BLaER1 (cell line): ENCODE measurements at regions not wholly inside any gene's neighbourhood (a gene's known extent, or its start where the extent isn't known, plus 50 kb on each side); places are given as distances from the start of the nearest gene placed in this dataset.
A peak's percentile ranks its signal among the peaks of the same experiment; 100 is the strongest.

Experiments used
- H3K27ac ChIP-seq: shearing (Covaris generic); formaldehyde crosslinking; 2 replicates; pipeline ENCODE4 v1.8.1; 2022
- H3K27me3 ChIP-seq: shearing (Covaris generic); formaldehyde crosslinking; 2 replicates; pipeline ENCODE4 v1.8.1; 2022
- H3K36me3 ChIP-seq: shearing (Covaris generic); formaldehyde crosslinking; 2 replicates; pipeline ENCODE4 v1.8.1; 2022
- H3K4me1 ChIP-seq: shearing (Covaris generic); formaldehyde crosslinking; 2 replicates; pipeline ENCODE4 v1.8.1; 2022
- H3K4me2 ChIP-seq: shearing (Covaris generic); formaldehyde crosslinking; 2 replicates; pipeline ENCODE4 v1.8.1; 2022
- H3K4me3 ChIP-seq: shearing (Covaris generic); formaldehyde crosslinking; 2 replicates; pipeline ENCODE4 v1.8.1; 2022
- H3K9ac ChIP-seq: shearing (Covaris generic); formaldehyde crosslinking; 2 replicates; pipeline ENCODE4 v1.8.1; 2022
- H3K9me3 ChIP-seq: shearing (Covaris generic); formaldehyde crosslinking; 2 replicates; pipeline ENCODE4 v1.8.1; 2022
- H4K20me1 ChIP-seq: shearing (Covaris generic); formaldehyde crosslinking; 2 replicates; pipeline ENCODE4 v1.8.1; 2022
- Cebpa-rat ChIP-seq: shearing (Covaris generic); IDR thresholded peaks from 2 replicates; pipeline ENCODE4 v1.8.1; 2022

DNA sequence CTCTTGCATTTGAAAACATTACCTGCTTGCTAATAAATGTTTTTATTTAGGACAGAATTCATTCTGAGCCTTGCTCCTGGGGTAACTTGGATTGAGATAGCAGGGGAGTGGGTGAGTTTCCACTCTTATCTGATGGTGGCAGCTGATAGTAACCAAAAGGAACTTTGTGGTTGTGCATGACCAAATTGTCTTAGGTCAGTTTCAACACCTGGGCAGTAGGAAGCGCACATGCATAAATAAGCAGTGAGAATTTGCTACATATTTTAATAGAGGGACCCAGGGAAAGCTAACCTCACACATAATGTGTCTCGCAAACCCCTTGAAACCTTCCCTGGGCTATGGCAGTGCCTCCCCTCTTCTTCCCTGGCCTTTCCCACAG is 65.4 kb upstream of the XCR1 start:
- peaks cover 57% of the 10 kb centered on the region for H3K4me1 ChIP-seq
- no peaks in the 10 kb centered on the region for H3K27me3 ChIP-seq
- no peaks in the 10 kb centered on the region for H4K20me1 ChIP-seq
- H3K36me3 ChIP-seq: no peaks in the 10 kb centered on the region
- H3K27ac ChIP-seq: peak overlapping the region; percentile 43; the same call in 1 of the 2 replicates
- TF ChIP-seq Cebpa-rat: no peak
- peak overlapping the region; percentile 71 for H3K4me2 ChIP-seq
- H3K9ac ChIP-seq: no peak overlapping the region
- no peak overlapping the region for H3K4me3 ChIP-seq
- no peaks in the 10 kb centered on the region for H3K9me3 ChIP-seq

DNA sequence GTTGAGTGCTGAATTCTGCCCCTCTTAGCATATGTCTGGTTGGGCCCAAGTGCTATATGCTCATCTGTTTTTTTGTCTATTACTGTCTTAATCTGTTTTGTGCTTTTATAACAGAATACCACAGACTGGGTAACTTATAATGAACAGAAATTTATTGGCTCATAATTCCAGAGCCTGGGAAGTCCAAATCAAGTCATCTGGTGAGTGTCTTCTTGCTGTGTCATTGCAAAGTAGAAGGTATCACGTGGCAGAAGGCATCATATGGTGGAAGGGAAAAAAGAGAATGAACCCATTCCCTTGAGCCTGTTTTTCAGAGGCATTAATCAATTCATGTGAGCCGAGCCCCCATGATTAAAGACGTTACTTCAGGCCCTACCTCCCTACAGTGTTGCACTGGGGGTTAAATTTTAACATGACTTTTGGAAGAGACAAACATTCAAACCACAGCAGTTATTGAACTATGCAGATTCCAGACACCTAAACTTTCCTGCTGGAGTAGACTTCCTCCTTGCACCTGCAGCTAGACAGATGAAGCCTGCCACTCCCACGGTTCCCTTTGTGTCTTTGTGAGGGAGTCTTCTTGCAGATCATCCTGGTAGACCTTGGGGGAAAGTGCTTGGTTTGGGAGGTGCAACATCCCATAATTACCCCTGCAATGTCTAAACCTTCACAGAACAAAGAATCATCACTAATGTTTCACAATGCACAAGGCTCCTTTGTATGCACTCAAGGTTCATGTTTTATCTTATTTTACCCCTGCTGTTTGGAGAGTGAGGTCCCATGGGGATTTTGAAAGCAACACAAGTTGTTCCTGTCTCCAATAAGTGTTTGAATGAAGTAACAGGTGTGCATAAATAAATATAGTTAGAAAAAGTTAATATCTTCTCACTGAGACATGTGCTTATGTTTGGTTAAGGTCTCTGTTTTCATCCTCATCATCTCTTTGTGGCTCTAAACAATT is 64.7 kb upstream of the XCR1 start:
- no peak for TF ChIP-seq Cebpa-rat
- Histone ChIP-seq H3K4me3 (no peak overlapping the region), H3K27me3 (no peaks in the 10 kb centered on the region), H3K4me1 (peaks cover 52% of the 10 kb centered on the region), H3K27ac (no peak overlapping the region; the same call in 1 of the 2 replicates), H3K4me2 (peak overlapping the region; percentile 71), H3K9me3 (no peaks in the 10 kb centered on the region), H3K36me3 (no peaks in the 10 kb centered on the region), H3K9ac (no peak overlapping the region), H4K20me1 (no peaks in the 10 kb centered on the region)

DNA sequence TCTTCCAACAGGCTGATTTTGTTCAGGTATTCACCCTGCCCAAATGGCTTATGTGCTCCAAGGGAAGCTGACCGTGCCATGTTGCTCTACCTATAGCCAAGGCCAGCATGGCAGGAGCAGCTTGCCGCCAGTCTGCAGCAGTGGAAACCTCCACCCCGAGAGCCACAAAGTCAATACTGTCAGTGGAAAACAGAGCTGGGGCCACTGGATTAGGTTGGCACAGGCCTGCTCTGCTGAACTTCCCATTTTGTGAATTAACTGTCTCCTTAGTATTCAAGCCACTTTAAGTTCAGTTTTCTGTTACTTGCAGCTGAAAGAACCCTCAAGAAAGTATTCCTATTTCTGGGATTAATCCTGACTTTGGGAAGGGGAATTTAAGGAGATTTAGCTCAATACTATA is 63.8 kb upstream of the XCR1 start:
- no peaks in the 10 kb centered on the region for H4K20me1 ChIP-seq
- no peak for TF ChIP-seq Cebpa-rat
- no peak overlapping the region for H3K9ac ChIP-seq
- H3K4me2 ChIP-seq: peak overlapping the region; percentile 71; the same call in 1 of the 2 replicates
- no peaks in the 10 kb centered on the region for H3K9me3 ChIP-seq
- H3K36me3 ChIP-seq: no peaks in the 10 kb centered on the region
- H3K4me3 ChIP-seq: no peak overlapping the region
- H3K27ac ChIP-seq: no peak overlapping the region
- H3K27me3 ChIP-seq: no peaks in the 10 kb centered on the region
- peaks cover 52% of the 10 kb centered on the region for H3K4me1 ChIP-seq

DNA sequence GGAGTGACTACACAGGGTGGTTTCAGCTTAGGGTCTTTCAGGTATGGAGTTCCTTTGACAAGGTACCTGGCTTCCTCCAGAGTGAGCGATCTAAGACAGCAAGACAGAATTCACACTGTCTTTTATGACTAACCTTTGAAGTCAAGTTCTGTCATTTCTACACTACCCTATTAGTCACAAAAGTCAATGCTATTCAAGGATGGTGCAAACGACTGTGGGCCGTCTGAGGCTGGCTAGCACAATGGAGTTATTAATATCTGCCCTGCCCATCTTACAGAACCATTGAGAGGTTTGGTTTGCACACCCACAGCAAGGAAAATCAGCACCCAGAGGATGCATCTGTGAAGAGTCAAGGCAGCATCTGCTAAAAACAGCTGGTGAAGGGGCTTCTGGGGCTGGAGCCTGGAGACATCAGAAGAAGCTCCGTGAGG is 62.9 kb upstream of the XCR1 start:
- Histone ChIP-seq H3K4me3 (no peak overlapping the region), H3K4me1 (peaks cover 46% of the 10 kb centered on the region), H3K9ac (no peak overlapping the region), H3K36me3 (no peaks in the 10 kb centered on the region), H3K9me3 (no peaks in the 10 kb centered on the region), H3K4me2 (peak overlapping the region; percentile 42), H3K27ac (no peak overlapping the region), H3K27me3 (no peaks in the 10 kb centered on the region), H4K20me1 (no peaks in the 10 kb centered on the region)
- no peak for TF ChIP-seq Cebpa-rat

DNA sequence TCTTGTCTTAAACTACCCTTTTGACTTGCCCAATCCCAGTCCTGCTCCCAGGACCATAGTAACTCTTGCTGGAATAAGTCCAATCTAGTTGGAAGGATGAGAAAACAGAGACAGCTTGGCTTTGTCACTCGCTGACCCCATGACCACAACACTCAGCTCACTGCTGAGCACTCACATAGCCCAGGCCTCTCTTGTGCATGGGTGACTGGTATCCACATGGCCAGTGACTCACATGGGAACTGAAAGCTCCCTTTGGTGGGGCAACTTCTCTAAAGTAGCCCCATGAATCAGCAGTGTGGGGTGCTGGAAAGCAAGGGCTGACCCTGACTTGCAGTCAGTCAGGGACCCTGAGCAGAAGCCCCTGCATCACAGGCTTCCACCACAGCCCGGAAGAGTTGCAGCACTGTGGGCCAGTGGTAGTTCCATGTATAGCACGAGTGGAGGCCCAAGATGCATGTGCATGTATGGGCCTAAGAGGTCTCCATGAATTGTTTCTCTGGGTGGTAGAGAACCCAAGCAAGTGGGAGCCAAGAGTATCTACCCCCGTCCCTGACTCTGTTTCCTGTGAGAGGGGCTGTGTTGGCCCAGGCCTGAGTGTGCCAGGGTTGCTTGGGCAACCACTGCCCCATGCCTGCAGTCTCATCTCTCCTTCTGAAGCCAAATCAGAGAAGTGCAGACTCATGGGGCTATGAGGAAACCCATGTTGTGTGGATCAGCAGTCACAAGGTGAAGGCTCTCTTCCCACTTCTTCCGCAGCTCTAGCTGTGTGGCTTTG is 62.1 kb upstream of the XCR1 start:
- Histone ChIP-seq H4K20me1 (no peaks in the 10 kb centered on the region), H3K27ac (no peak overlapping the region), H3K4me1 (peaks cover 44% of the 10 kb centered on the region), H3K4me2 (no peak overlapping the region; the same call in 1 of the 2 replicates), H3K9me3 (no peaks in the 10 kb centered on the region), H3K9ac (no peak overlapping the region), H3K27me3 (no peaks in the 10 kb centered on the region), H3K4me3 (no peak overlapping the region), H3K36me3 (no peaks in the 10 kb centered on the region)
- TF ChIP-seq Cebpa-rat: no peak

DNA sequence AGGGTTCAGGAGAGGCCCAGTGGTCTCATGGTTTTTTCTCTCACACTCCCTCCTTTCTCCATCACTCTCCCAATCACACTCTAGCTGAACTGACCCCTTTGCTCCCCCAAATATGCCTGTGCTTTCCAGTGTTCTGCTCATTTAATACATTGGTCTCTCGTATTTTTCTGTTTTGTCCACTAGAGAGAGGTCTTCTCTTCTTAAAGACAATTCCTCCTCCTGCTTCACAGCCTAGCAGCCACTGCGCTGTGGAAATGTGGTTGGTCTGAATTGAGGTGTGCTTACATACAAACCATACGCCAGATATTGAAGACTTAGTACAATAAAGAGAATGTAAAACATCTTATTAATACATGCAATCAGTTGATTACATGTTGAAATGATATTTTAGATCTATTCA is 60.6 kb upstream of the XCR1 start:
- TF ChIP-seq Cebpa-rat: no peak
- Histone ChIP-seq H3K9me3 (no peaks in the 10 kb centered on the region), H3K4me3 (no peak overlapping the region), H3K4me2 (no peak overlapping the region), H3K27me3 (no peaks in the 10 kb centered on the region), H3K4me1 (peaks cover 35% of the 10 kb centered on the region), H3K27ac (no peak overlapping the region), H3K9ac (no peak overlapping the region), H4K20me1 (no peaks in the 10 kb centered on the region), H3K36me3 (no peaks in the 10 kb centered on the region)

DNA sequence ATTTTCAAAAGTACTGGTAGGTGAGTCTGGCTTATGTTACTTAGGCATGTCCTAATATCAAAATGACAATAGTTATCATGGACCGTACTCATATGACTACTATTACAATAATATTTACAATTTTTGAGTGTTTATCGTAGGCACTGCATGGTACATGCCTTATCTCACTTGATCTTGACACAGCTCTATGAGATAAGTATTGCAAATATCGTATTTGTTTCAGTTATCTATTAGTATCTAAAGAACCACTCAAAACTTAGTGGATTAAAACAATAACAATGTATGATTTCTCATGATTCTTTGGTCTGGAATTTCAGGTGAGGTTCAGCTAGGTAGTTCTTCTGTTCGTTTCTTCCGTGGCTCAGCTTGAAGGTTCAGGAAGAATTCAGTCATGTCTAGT is 59.7 kb upstream of the XCR1 start:
- no peaks in the 10 kb centered on the region for H3K27me3 ChIP-seq
- H4K20me1 ChIP-seq: no peaks in the 10 kb centered on the region
- TF ChIP-seq Cebpa-rat: no peak
- H3K9ac ChIP-seq: no peak overlapping the region
- H3K4me3 ChIP-seq: no peak overlapping the region
- H3K4me2 ChIP-seq: no peak overlapping the region
- no peaks in the 10 kb centered on the region for H3K9me3 ChIP-seq
- H3K4me1 ChIP-seq: peaks cover 27% of the 10 kb centered on the region
- no peaks in the 10 kb centered on the region for H3K36me3 ChIP-seq
- no peak overlapping the region for H3K27ac ChIP-seq

DNA sequence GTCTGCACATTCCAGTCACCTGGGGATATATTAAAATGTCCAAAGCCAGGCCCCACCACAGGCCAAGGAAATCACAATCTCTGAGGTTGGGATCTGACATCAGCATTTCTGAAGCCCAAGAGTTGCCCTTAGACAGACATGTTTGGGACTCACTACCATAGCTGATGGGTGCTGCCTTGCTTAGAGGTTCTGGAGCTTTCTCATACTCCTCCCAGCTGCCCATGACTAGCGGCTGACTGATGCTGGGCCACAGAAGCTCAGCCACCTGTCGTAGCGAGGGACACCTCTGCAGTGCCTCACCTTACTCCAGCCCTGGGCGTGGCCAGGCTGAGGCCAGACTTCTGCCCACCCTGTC is 58.8 kb upstream of the XCR1 start:
- TF ChIP-seq Cebpa-rat: no peak
- no peak overlapping the region for H3K9ac ChIP-seq
- H3K4me2 ChIP-seq: no peak overlapping the region
- H3K27me3 ChIP-seq: no peaks in the 10 kb centered on the region
- H3K9me3 ChIP-seq: no peaks in the 10 kb centered on the region
- H4K20me1 ChIP-seq: no peaks in the 10 kb centered on the region
- peaks cover 17% of the 10 kb centered on the region for H3K4me1 ChIP-seq
- no peak overlapping the region for H3K4me3 ChIP-seq
- no peak overlapping the region for H3K27ac ChIP-seq
- no peaks in the 10 kb centered on the region for H3K36me3 ChIP-seq

DNA sequence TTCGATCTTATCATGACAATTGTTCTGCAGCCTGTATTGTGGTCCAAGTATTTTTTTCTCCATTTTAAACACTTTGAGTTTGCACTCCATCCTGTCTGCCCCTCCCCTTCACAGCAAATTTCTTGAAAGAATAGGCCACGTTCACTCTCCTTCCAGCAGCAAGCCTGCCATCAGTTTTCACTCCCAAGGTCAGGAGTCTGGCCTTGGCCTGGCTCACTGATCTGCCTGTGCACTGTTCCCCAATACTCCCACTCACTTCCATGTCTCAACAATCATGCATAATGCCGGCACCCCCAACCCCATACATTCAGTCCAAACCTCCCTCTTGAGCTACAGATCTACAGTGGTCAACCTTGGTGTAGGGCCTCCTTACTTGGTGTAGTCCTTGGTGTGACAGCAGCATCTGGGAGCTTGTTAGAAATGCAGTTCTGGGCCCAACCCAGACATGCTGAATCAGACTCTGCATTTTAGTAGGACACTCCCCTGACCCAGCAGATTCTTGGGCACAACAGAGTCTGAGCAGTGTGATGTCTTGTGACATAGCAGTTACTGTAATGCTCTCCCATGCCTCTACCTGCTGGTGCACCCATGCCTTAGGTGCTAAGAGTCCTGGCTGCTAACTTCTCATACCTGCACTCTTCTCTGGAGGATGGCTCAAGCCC is 58.3 kb upstream of the XCR1 start:
- no peak for TF ChIP-seq Cebpa-rat
- Histone ChIP-seq H3K4me1 (peaks cover 12% of the 10 kb centered on the region), H3K4me3 (no peak overlapping the region), H3K4me2 (no peak overlapping the region), H3K36me3 (no peaks in the 10 kb centered on the region), H3K27ac (no peak overlapping the region), H3K9me3 (no peaks in the 10 kb centered on the region), H4K20me1 (no peaks in the 10 kb centered on the region), H3K9ac (no peak overlapping the region), H3K27me3 (no peaks in the 10 kb centered on the region)
